KMS-11 (cell line): ENCODE measurements at regions not wholly inside any gene's neighbourhood (a gene's known extent, or its start where the extent isn't known, plus 50 kb on each side); places are given as distances from the start of the nearest gene placed in this dataset.

Experiments used
- H2AFZ ChIP-seq: fragments of 200-600 bp; sonication (generic); 2 replicates; pipeline ENCODE4 v1.6.1; 2016; ENCODE audit warnings: antibody characterized with exemption, mixed run types, low read depth
- H3K27ac ChIP-seq: fragments of 200-600 bp; sonication (generic); 2 replicates; pipeline ENCODE4 v1.6.1; 2016; ENCODE audit warnings: mild to moderate bottlenecking, mixed run types
- H3K27me3 ChIP-seq: fragments of 200-600 bp; sonication (generic); 2 replicates; pipeline ENCODE4 v1.6.1; 2017; ENCODE audit warnings: mild to moderate bottlenecking, low read depth, mixed run types, moderate library complexity; ENCODE audit not compliant: insufficient read depth
- H3K36me3 ChIP-seq: fragments of 200-600 bp; sonication (generic); 2 replicates; pipeline ENCODE4 v1.6.1; 2017; ENCODE audit warnings: mild to moderate bottlenecking, mixed run types; ENCODE audit not compliant: insufficient read depth
- H3K4me1 ChIP-seq: fragments of 200-600 bp; sonication (generic); 2 replicates; pipeline ENCODE4 v1.6.1; 2016; ENCODE audit warnings: mild to moderate bottlenecking, low read depth, mixed run types; ENCODE audit not compliant: poor library complexity, severe bottlenecking
- H3K4me2 ChIP-seq: fragments of 200-600 bp; sonication (generic); 2 replicates; pipeline ENCODE4 v1.7.0; 2016; ENCODE audit warnings: mild to moderate bottlenecking, mixed run types
- H3K4me3 ChIP-seq: fragments of 200-600 bp; sonication (generic); IDR thresholded peaks from 2 replicates; pipeline ENCODE4 v1.6.1; 2017; ENCODE audit warnings: low read depth, low read length, mixed read lengths; ENCODE audit not compliant: insufficient read depth
- H3K79me2 ChIP-seq: fragments of 200-600 bp; sonication (generic); 2 replicates; pipeline ENCODE4 v1.6.1; 2016; ENCODE audit warnings: low read depth, mixed run types; ENCODE audit not compliant: insufficient read depth
- H3K9ac ChIP-seq: fragments of 200-600 bp; sonication (generic); 2 replicates; pipeline ENCODE4 v1.6.1; 2016; ENCODE audit warnings: mild to moderate bottlenecking, mixed run types
- H4K20me1 ChIP-seq: fragments of 200-600 bp; sonication (generic); 2 replicates; pipeline ENCODE4 v1.6.1; 2016; ENCODE audit warnings: mild to moderate bottlenecking, mixed run types; ENCODE audit not compliant: insufficient read depth
- TF ChIP-seq, protein P1 (sequence below): fragments of 200-600 bp; sonication (generic); conservative IDR thresholded peaks from 2 replicates; pipeline ENCODE4 v1.6.1; 2017; ENCODE audit warnings: low read depth, mild to moderate bottlenecking, antibody characterized with exemption, low read length, moderate library complexity, mixed read lengths

DNA sequence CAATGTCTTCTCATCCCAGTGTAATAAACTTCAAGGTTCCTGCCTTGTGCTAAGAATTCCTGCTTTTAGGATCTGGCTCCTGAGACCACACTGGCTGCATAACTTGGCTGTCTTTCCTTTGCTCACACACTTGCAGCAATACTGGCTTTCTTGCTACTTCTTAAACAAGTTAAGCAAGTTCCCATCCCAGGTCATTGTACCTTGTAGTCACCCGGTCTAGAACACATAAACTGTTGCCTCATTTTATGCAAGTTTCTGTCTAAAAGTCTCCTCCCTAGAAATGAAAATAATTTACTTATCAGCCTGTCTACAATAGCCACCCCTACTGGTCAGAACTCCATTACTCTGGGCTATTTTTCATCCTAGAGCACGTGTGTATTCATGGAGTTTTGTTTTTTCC is 887.9 kb upstream of the FAM98A start:
- Histone ChIP-seq H3K27ac (no peak overlapping the region), H3K4me2 (no peak overlapping the region), H3K4me1 (no peaks in the 10 kb centered on the region), H3K79me2 (no peaks in the 10 kb centered on the region), H3K4me3 (no peak overlapping the region), H2AFZ (no peak overlapping the region), H3K36me3 (no peaks in the 10 kb centered on the region), H3K27me3 (no peaks in the 10 kb centered on the region), H3K9ac (no peak overlapping the region), H4K20me1 (no peaks in the 10 kb centered on the region)
- TF ChIP-seq, protein P1, sequence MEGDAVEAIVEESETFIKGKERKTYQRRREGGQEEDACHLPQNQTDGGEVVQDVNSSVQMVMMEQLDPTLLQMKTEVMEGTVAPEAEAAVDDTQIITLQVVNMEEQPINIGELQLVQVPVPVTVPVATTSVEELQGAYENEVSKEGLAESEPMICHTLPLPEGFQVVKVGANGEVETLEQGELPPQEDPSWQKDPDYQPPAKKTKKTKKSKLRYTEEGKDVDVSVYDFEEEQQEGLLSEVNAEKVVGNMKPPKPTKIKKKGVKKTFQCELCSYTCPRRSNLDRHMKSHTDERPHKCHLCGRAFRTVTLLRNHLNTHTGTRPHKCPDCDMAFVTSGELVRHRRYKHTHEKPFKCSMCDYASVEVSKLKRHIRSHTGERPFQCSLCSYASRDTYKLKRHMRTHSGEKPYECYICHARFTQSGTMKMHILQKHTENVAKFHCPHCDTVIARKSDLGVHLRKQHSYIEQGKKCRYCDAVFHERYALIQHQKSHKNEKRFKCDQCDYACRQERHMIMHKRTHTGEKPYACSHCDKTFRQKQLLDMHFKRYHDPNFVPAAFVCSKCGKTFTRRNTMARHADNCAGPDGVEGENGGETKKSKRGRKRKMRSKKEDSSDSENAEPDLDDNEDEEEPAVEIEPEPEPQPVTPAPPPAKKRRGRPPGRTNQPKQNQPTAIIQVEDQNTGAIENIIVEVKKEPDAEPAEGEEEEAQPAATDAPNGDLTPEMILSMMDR, result no peak

DNA sequence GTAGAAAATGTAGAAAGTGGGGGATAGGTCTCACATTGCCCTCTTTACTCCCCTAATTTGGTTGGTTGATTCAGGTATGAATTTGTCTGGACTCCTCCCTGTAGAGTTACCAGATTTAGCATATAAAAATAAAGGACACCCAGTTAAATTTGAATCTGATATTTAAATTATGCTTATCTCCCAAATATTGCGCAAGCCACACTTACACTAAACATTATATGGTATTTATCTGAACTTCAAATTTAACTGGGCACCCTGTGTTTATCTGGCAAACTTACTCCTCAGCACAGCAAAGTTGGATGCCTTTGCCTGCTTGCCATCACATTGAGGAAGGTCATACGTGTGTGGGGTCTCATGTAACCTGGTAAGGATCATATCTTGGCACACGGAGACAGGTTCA is 882.4 kb upstream of the FAM98A start:
- H3K79me2 ChIP-seq, result no peaks in the 10 kb centered on the region

DNA sequence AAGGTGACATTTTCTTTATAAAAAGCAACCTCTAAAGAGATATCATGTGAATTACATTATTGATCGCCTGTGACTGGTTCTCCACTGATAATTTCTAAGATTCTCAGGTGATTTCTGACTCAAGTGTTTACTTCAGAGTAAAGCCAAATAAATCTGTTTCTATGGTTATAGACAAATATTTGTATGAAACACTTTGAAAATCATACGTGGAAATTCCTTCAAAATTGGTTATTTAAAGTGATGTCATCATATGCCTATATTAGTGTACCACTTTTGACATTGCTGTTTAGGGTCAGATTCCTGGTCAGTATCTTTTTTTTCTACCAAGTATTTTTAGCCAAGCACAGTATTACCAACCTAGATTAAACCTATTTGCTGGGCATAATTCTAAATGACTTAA is 881.3 kb upstream of the FAM98A start:
- Histone ChIP-seq H3K36me3 (no peaks in the 10 kb centered on the region), H3K4me3 (no peak overlapping the region), H3K4me1 (no peaks in the 10 kb centered on the region), H3K79me2 (no peaks in the 10 kb centered on the region), H2AFZ (no peak overlapping the region), H3K4me2 (no peak overlapping the region), H3K9ac (no peak overlapping the region), H3K27me3 (no peaks in the 10 kb centered on the region), H3K27ac (no peak overlapping the region), H4K20me1 (no peaks in the 10 kb centered on the region)
- TF ChIP-seq, protein P1, result no peak

More for the DNA sequence above, 882.4 kb upstream of the FAM98A start:
- no peaks in the 10 kb centered on the region for H3K36me3 ChIP-seq
- no peak overlapping the region for H2AFZ ChIP-seq
- H3K27me3 ChIP-seq, result no peaks in the 10 kb centered on the region
- no peaks in the 10 kb centered on the region for H3K4me1 ChIP-seq
- no peak overlapping the region for H3K9ac ChIP-seq
- H4K20me1 ChIP-seq, result no peaks in the 10 kb centered on the region
- H3K4me3 ChIP-seq, result no peak overlapping the region
- no peak overlapping the region for H3K27ac ChIP-seq
- TF ChIP-seq, protein P1, result no peak
- H3K4me2 ChIP-seq, result no peak overlapping the region

DNA sequence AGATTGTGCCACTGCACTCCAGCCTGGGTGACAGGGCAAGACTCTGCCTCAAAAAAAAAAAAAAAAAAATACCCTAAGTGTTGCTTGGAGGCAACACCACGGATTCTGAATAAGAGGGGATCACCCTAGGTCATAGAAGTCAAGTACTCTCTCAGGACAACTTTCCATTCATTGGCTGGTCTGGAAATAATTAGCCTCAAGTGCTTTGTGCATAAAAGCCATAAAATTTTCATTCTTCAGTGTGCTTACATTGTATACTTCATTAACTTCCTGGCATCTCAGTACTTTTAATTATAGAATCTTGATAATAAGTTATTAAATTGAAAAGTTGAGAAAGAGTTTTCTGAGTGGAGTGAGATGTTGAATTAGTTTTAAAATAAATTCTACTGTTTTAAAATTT is 876.1 kb upstream of the FAM98A start:
- TF ChIP-seq, protein P1, result no peak
- Histone ChIP-seq H3K27me3 (no peaks in the 10 kb centered on the region), H3K4me1 (no peaks in the 10 kb centered on the region), H3K9ac (no peak overlapping the region), H3K4me3 (no peak overlapping the region), H2AFZ (no peak overlapping the region), H4K20me1 (no peaks in the 10 kb centered on the region), H3K27ac (no peak overlapping the region), H3K4me2 (no peak overlapping the region), H3K36me3 (no peaks in the 10 kb centered on the region), H3K79me2 (no peaks in the 10 kb centered on the region)
